ENCODE measurements at regions not wholly inside any gene's neighbourhood (a gene's known extent, or its start where the extent isn't known, plus 50 kb on each side); places are given as distances from the start of the nearest gene placed in this dataset.

DNA sequence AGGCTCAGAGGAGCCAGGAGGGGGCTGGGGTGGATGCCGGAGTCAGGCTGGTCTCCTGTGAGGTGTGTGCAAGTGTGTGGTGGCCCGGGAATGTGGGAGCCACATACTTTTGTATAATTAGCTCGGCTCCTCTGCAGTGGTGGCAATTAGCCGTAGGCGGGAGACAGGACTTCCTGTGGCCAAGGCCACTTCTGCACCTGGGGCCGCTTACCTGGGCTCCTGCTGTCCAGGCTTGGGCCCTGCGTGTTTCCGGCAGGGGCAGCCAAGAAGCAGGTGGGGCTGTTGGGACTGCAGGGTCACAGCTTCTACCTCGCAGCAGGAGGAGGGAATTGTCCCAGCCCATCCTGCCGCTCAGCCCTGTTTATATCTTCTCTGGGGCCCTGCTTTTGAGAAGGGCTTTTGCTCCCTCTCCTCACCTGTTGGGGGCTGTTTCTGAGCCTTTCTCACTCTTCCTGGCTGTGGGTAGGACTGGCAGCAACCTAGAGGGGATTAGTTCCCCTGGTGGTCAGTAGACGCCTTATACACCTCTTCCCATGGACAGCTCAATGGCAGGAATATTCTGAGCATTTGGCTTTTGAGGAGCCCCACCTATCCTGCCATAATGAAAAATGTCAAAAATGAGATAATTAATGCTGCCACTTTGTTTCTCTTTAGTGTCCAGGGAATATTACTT lies 145.4 kb upstream of the PITX1 start:
- Histone ChIP-seq H4K20me1 (ENCODE audit: control insufficient read depth, insufficient read depth, insufficient read length) (no peaks in the 10 kb centered on the region), H4K8ac (replicated peaks; ENCODE audit: insufficient read length, low read depth, low read length) (no peak overlapping the region), H3T11ph (ENCODE audit: low read length) (no peak overlapping the region), H3K14ac (ENCODE audit: insufficient read depth, low read length) (no peak overlapping the region), H2BK12ac (ENCODE audit: insufficient read length, low read depth, low read length) (no peak overlapping the region), H3K18ac (ENCODE audit: insufficient read length, low read depth, low read length) (no peak overlapping the region), H3K4ac (ENCODE audit: low read depth, low read length) (no peak overlapping the region), H3K4me2 (ENCODE audit: insufficient read depth, insufficient read length, low read length) (no peak overlapping the region), H4K91ac (ENCODE audit: insufficient read length, low read depth, low read length) (no peak overlapping the region), H3K56ac (ENCODE audit: insufficient read length, low read depth, low read length) (no peak overlapping the region), H3K79me1 (ENCODE audit: insufficient read depth, low read depth, low read length, poor library complexity, severe bottlenecking) (no peaks in the 10 kb centered on the region), H3K23me2 (ENCODE audit: insufficient read length, low read depth, low read length, poor library complexity, severe bottlenecking) (no peaks in the 10 kb centered on the region), H3K79me2 (ENCODE audit: insufficient read depth, low read length) (no peaks in the 10 kb centered on the region), H3K27ac (ENCODE audit: insufficient read length, low read depth, low read length) (no peak overlapping the region), H3K23ac (ENCODE audit: insufficient read length, low read depth, low read length) (no peak overlapping the region), H3K9me3 (ENCODE audit: control insufficient read depth, low read depth, low read length) (no peaks in the 10 kb centered on the region), H2BK20ac (ENCODE audit: low read depth, low read length, poor library complexity, severe bottlenecking) (no peak overlapping the region), H2AK5ac (ENCODE audit: insufficient read length, low read length) (no peak overlapping the region), H2BK5ac (ENCODE audit: insufficient read length, low read length) (no peak overlapping the region), H2AFZ (ENCODE audit: low read length) (no peak overlapping the region), H3K27me3 (ENCODE audit: insufficient read depth, low read length) (no peaks in the 10 kb centered on the region), H2BK15ac (ENCODE audit: low read depth, low read length) (no peak overlapping the region), H2BK120ac (ENCODE audit: low read depth, low read length, poor library complexity, severe bottlenecking) (no peak overlapping the region), H3K9ac (ENCODE audit: extremely low read depth, insufficient read length, low read length) (no peak overlapping the region), H3K4me1 (ENCODE audit: insufficient read depth, low read length) (no peaks in the 10 kb centered on the region), H4K5ac (ENCODE audit: insufficient read length, low read depth, low read length) (no peak overlapping the region)
- WGBS (ENCODE audit: extremely low coverage, insufficient read length, low lambda C conversion rate), result no CpG with 5 or more reads among the region's 11 CpGs
- Mint-ChIP-seq H3K27me3 (ENCODE audit: low read depth) (peaks cover 14% of the 10 kb centered on the region), H3K4me3 (no peak overlapping the region), H3K27ac (no peak overlapping the region), H3K36me3 (ENCODE audit: insufficient read depth in 1 of 3, low read depth in 3 of 3) (no peaks in the 10 kb centered on the region), H3K9me3 (no peaks in the 10 kb centered on the region; a peak in 1 of 5 replicates), H3K4me1 (peaks cover 0 to 8% of the 10 kb centered on the region in 2 experiments; a peak in 2 of 4 replicates)
- DNase-seq, result peak; percentile 49
- TF ChIP-seq, protein P1, sequence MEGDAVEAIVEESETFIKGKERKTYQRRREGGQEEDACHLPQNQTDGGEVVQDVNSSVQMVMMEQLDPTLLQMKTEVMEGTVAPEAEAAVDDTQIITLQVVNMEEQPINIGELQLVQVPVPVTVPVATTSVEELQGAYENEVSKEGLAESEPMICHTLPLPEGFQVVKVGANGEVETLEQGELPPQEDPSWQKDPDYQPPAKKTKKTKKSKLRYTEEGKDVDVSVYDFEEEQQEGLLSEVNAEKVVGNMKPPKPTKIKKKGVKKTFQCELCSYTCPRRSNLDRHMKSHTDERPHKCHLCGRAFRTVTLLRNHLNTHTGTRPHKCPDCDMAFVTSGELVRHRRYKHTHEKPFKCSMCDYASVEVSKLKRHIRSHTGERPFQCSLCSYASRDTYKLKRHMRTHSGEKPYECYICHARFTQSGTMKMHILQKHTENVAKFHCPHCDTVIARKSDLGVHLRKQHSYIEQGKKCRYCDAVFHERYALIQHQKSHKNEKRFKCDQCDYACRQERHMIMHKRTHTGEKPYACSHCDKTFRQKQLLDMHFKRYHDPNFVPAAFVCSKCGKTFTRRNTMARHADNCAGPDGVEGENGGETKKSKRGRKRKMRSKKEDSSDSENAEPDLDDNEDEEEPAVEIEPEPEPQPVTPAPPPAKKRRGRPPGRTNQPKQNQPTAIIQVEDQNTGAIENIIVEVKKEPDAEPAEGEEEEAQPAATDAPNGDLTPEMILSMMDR (conservative IDR thresholded peaks at IDR 0.05), result peak; percentile 54
